Activated B cell treated with CpG ODN at 0.5 μM for 24 hours (primary cell): ENCODE measurements at regions not wholly inside any gene's neighbourhood (a gene's known extent, or its start where the extent isn't known, plus 50 kb on each side); places are given as distances from the start of the nearest gene placed in this dataset.

Experiments used
- ATAC-seq: fragments of 200-7000 bp; cut with Tn5 transposase; one replicate; pipeline ENCODE4 v1.10.0; 2021; ENCODE audit warnings: low read depth, mild to moderate bottlenecking, moderate library complexity
- CTCF ChIA-PET: fragments of 350-600 bp; sonication (Branson Sonifier 250); formaldehyde crosslinking; loops from one replicate; lab custom pipeline; 2021; ENCODE audit warnings: antibody characterized with exemption; lab: Charles Lee
- POLR2A ChIA-PET: fragments of 350-600 bp; sonication (Branson Sonifier 250); formaldehyde crosslinking; loops from one replicate; lab custom pipeline; 2021; ENCODE audit warnings: antibody characterized with exemption; lab: Charles Lee
- DNase-seq: peaks from one replicate; pipeline ENCODE4 v3.0.0; 2022
- H3K27ac Mint-ChIP-seq: one replicate; pipeline ENCODE4 v1.8.0; 2020; ENCODE audit warnings: mixed read lengths
- H3K27me3 Mint-ChIP-seq: one replicate; pipeline ENCODE4 v1.8.0; 2021; ENCODE audit warnings: mixed read lengths
- H3K36me3 Mint-ChIP-seq: one replicate; pipeline ENCODE4 v1.8.0; 2021; ENCODE audit warnings: low read depth, mixed read lengths
- H3K4me1 Mint-ChIP-seq: one replicate; pipeline ENCODE4 v1.8.0; 2021; ENCODE audit warnings: mixed read lengths
- H3K4me3 Mint-ChIP-seq: one replicate; pipeline ENCODE4 v1.8.0; 2020; ENCODE audit warnings: mild to moderate bottlenecking, mixed read lengths
- H3K9me3 Mint-ChIP-seq: one replicate; pipeline ENCODE4 v1.8.0; 2020; ENCODE audit warnings: mixed read lengths
- intact Hi-C: fragments of 100-400 bp; cut with micrococcal nuclease; formaldehyde crosslinking; loops from one replicate; pipeline ENCODE4 v1.15.1; 2024
- TF ChIP-seq, protein P1 (sequence below): fragments of 200-600 bp; IDR thresholded peaks from one replicate; pipeline ENCODE4 v1.8.0; 2022; ENCODE audit warnings: antibody characterized with exemption, mild to moderate bottlenecking

GRCh38 chr13:110070511-110071120, 236.3 kb downstream of the COL4A1 start:
- Mint-ChIP-seq H3K9me3 (no peaks in the 10 kb centered on the region), H3K36me3 (no peaks in the 10 kb centered on the region), H3K4me3 (no peak overlapping the region), H3K27ac (no peak overlapping the region), H3K27me3 (no peaks in the 10 kb centered on the region), H3K4me1 (no peaks in the 10 kb centered on the region)
- ChIA-PET POLR2A (no interaction called here), CTCF (no interaction called here)
- intact Hi-C loops: no loop called here
- no peak for DNase-seq
- ATAC-seq: no peak
- TF ChIP-seq, protein P1, sequence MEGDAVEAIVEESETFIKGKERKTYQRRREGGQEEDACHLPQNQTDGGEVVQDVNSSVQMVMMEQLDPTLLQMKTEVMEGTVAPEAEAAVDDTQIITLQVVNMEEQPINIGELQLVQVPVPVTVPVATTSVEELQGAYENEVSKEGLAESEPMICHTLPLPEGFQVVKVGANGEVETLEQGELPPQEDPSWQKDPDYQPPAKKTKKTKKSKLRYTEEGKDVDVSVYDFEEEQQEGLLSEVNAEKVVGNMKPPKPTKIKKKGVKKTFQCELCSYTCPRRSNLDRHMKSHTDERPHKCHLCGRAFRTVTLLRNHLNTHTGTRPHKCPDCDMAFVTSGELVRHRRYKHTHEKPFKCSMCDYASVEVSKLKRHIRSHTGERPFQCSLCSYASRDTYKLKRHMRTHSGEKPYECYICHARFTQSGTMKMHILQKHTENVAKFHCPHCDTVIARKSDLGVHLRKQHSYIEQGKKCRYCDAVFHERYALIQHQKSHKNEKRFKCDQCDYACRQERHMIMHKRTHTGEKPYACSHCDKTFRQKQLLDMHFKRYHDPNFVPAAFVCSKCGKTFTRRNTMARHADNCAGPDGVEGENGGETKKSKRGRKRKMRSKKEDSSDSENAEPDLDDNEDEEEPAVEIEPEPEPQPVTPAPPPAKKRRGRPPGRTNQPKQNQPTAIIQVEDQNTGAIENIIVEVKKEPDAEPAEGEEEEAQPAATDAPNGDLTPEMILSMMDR: no peak

GRCh38 chr13:110070046-110070445, 236.9 kb downstream of the COL4A1 start:
- no peaks in the 10 kb centered on the region for H3K36me3 Mint-ChIP-seq
- ChIA-PET CTCF (no interaction called here), POLR2A (no interaction called here)
- intact Hi-C loops: no loop called here
- no peaks in the 10 kb centered on the region for H3K9me3 Mint-ChIP-seq
- TF ChIP-seq, protein P1: no peak
- ATAC-seq (no peak), DNase-seq (no peak)
- no peak overlapping the region for H3K4me3 Mint-ChIP-seq
- H3K4me1 Mint-ChIP-seq: no peaks in the 10 kb centered on the region
- H3K27ac Mint-ChIP-seq: no peak overlapping the region
- no peaks in the 10 kb centered on the region for H3K27me3 Mint-ChIP-seq

DNA sequence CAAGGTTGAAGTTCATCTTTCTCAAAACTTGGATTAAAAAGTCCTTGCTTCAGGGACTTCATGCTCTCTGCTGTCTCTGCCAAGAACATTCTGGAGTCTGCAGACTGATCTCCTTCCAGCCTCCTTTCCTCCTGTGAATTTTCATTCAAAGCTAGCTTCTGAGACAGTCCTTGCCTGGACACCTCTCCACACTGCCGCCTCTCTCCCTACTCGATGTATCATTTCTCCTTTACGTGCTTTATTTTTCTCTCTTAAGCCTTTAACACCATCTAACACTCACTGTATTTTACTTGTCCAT, 238.8 kb downstream of the COL4A1 start:
- no peaks in the 10 kb centered on the region for H3K4me1 Mint-ChIP-seq
- no peak overlapping the region for H3K27ac Mint-ChIP-seq
- no peaks in the 10 kb centered on the region for H3K36me3 Mint-ChIP-seq
- ChIA-PET CTCF (no interaction called here), POLR2A (no interaction called here)
- DNase-seq (no peak), ATAC-seq (no peak)
- H3K4me3 Mint-ChIP-seq: no peak overlapping the region
- intact Hi-C loops: no loop called here
- no peaks in the 10 kb centered on the region for H3K27me3 Mint-ChIP-seq
- no peaks in the 10 kb centered on the region for H3K9me3 Mint-ChIP-seq
- TF ChIP-seq, protein P1: no peak

GRCh38 chr13:110067355-110068175, 239.4 kb downstream of the COL4A1 start:
- no peak overlapping the region for H3K4me3 Mint-ChIP-seq
- no peaks in the 10 kb centered on the region for H3K4me1 Mint-ChIP-seq
- ATAC-seq: no peak

DNA sequence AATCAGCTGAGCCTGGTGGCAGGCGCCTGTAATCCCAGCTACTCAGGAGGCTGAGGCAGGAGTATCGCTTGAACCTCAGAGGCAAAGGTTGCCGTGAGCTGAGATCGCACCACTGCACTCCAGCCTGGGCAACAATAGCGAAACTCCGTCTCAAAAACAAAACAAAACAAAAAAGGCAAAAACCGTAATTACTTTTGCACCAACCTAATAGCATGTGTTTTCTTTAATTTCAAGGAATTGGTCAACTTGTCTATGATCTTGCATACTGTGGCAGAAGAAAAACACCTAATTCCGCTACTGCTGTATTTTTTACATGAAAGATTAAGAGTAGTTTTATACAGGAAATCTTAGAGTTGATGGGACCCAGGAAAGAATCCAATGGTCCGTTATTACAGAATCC, 241.2 kb downstream of the COL4A1 start:
- POLR2A ChIA-PET: no interaction called here
- H3K9me3 Mint-ChIP-seq: no peaks in the 10 kb centered on the region
- no peaks in the 10 kb centered on the region for H3K27me3 Mint-ChIP-seq
- no peaks in the 10 kb centered on the region for H3K4me1 Mint-ChIP-seq
- TF ChIP-seq, protein P1: no peak
- CTCF ChIA-PET: no interaction called here
- H3K4me3 Mint-ChIP-seq: no peak overlapping the region
- H3K36me3 Mint-ChIP-seq: no peaks in the 10 kb centered on the region
- ATAC-seq: no peak
- intact Hi-C loops: no loop called here
- no peak overlapping the region for H3K27ac Mint-ChIP-seq
- no peak for DNase-seq

More at GRCh38 chr13:110067355-110068175, 239.4 kb downstream of the COL4A1 start:
- no peaks in the 10 kb centered on the region for H3K9me3 Mint-ChIP-seq
- CTCF ChIA-PET: no interaction called here
- no peak for DNase-seq
- no peak overlapping the region for H3K27ac Mint-ChIP-seq
- POLR2A ChIA-PET: no interaction called here
- H3K36me3 Mint-ChIP-seq: no peaks in the 10 kb centered on the region
- no peaks in the 10 kb centered on the region for H3K27me3 Mint-ChIP-seq
- intact Hi-C loops: no loop called here
- TF ChIP-seq, protein P1: no peak
